ENCODE measurements at regions not wholly inside any gene's neighbourhood (a gene's known extent, or its start where the extent isn't known, plus 50 kb on each side); places are given as distances from the start of the nearest gene placed in this dataset.

DNA sequence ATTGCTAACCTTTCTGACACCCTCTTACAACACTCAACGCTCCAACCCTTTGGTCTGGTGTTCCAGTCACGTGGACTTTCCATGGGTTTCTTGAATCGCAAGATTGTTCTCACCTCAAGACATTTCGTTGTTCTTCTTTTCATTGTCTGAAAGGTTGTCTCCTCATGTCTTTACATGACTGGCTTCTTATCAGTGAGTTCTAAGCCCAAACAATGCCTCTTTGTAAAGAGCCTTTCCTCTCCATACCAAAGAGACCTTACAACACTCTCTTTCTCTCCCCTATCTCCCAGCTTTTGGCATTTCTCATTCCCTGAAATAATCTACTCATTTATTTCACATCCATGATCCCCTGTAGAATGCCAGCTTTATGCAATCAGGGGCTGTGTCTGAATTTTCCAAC lies 1144.8 kb downstream of the AACS start:
- TF ChIP-seq, protein P1, sequence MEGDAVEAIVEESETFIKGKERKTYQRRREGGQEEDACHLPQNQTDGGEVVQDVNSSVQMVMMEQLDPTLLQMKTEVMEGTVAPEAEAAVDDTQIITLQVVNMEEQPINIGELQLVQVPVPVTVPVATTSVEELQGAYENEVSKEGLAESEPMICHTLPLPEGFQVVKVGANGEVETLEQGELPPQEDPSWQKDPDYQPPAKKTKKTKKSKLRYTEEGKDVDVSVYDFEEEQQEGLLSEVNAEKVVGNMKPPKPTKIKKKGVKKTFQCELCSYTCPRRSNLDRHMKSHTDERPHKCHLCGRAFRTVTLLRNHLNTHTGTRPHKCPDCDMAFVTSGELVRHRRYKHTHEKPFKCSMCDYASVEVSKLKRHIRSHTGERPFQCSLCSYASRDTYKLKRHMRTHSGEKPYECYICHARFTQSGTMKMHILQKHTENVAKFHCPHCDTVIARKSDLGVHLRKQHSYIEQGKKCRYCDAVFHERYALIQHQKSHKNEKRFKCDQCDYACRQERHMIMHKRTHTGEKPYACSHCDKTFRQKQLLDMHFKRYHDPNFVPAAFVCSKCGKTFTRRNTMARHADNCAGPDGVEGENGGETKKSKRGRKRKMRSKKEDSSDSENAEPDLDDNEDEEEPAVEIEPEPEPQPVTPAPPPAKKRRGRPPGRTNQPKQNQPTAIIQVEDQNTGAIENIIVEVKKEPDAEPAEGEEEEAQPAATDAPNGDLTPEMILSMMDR (IDR thresholded peaks at IDR 0.05; ENCODE audit: low read depth, low read length): no peak
- no peak overlapping the region for H3K4me3 ChIP-seq (ENCODE audit: low read depth, low read length)
- H3K27me3 ChIP-seq (ENCODE audit: control insufficient read depth, insufficient read depth, low read length): no peaks in the 10 kb centered on the region
- no peak for DNase-seq (ENCODE audit: low read depth, low spot score)
- H3K9me3 ChIP-seq (ENCODE audit: control insufficient read depth, insufficient read depth, low read length): peaks cover 15% of the 10 kb centered on the region; the same call in 1 of the 2 replicates
- ChIA-PET POLR2A (no interaction called here), CTCF (interaction anchor here (0.6 kb wide), 1 partner anchor 1776 kb away, joined by 3 read pairs; no protein-coding TSS in a partner anchor)
- H3K27ac ChIP-seq (ENCODE audit: low read depth, low read length): no peak overlapping the region

DNA sequence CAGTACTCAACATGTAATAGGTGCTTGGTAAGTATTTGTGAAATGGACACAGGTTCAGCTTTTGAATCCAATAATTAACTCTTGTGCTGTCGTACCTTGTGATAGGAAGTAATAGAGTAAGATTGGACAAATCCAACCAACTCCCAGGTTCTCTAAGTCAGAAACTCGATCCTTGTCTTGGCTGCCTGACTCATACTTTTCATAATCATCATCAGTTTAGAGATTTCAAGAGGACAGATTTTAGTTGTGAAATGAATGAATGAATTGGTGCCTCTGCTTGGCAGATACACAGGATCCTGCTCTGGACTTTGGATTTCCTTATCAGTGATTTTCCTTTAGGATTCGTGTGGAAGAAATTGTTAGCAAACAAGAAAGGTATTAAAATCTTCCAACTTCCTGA lies 1145.2 kb downstream of the AACS start:
- CTCF ChIA-PET: interaction anchor here (0.6 kb wide), 1 partner anchor 1775 kb away, joined by 3 read pairs; no protein-coding TSS in a partner anchor
- DNase-seq (ENCODE audit: low read depth, low spot score): no peak
- no peaks in the 10 kb centered on the region for H3K27me3 ChIP-seq (ENCODE audit: control insufficient read depth, insufficient read depth, low read length)
- H3K27ac ChIP-seq (ENCODE audit: low read depth, low read length): no peak overlapping the region
- peaks cover 16% of the 10 kb centered on the region; the same call in 1 of the 2 replicates for H3K9me3 ChIP-seq (ENCODE audit: control insufficient read depth, insufficient read depth, low read length)
- TF ChIP-seq, protein P1 (IDR thresholded peaks at IDR 0.05; ENCODE audit: low read depth, low read length): no peak
- no peak overlapping the region for H3K4me3 ChIP-seq (ENCODE audit: low read depth, low read length)
- POLR2A ChIA-PET: no interaction called here

DNA sequence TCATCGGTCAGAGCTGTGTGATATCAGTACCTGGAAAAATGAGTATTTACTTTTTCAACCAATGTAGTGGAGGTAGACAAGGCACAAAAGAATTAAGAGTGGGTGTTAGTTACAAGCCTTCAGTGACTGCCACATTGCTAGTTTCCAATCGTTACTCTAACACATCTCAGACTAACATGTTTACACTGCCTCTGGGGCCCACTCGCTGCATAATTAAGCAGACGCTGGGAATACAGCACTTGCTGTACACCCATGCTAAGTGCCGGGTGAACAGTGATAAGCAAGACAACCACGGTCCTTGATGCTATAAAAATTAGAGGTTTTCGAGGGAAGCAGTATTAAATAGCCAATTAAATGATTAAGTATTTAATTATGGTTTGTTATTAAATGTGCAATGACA lies 1147.6 kb downstream of the AACS start:
- TF ChIP-seq, protein P1 (IDR thresholded peaks at IDR 0.05; ENCODE audit: low read depth, low read length): no peak
- Histone ChIP-seq H3K27ac (ENCODE audit: low read depth, low read length) (no peak overlapping the region), H3K27me3 (ENCODE audit: control insufficient read depth, insufficient read depth, low read length) (no peaks in the 10 kb centered on the region), H3K9me3 (ENCODE audit: control insufficient read depth, insufficient read depth, low read length) (peaks cover 24% of the 10 kb centered on the region; the same call in 1 of the 2 replicates), H3K4me3 (ENCODE audit: low read depth, low read length) (no peak overlapping the region)
- CTCF ChIA-PET: no interaction called here
- POLR2A ChIA-PET: no interaction called here
- no peak for DNase-seq (ENCODE audit: low read depth, low spot score)

DNA sequence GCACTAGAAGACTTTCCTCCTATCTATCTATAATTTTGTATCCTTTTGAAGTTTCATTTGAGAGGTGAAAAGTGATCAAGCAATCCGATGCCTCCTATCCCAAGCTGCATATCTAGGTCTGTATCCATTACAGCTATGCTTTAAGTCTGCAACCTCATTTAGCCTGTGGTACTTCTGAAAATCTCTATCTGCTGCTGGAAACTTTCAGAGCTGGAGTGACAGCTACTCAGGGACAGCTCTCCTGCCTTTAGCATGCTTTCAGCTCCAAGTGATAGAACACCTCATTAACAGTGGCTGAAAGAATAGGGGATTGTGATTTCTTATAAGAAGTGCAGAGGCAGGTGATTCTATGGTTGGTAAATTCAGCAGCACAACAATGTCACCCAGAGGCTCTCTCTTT lies 1153.5 kb downstream of the AACS start:
- TF ChIP-seq, protein P1 (IDR thresholded peaks at IDR 0.05; ENCODE audit: low read depth, low read length): no peak
- no peak overlapping the region for H3K27ac ChIP-seq (ENCODE audit: low read depth, low read length)
- CTCF ChIA-PET: no interaction called here
- peaks cover 31% of the 10 kb centered on the region; the same call in 1 of the 2 replicates for H3K9me3 ChIP-seq (ENCODE audit: control insufficient read depth, insufficient read depth, low read length)
- POLR2A ChIA-PET: no interaction called here
- H3K4me3 ChIP-seq (ENCODE audit: low read depth, low read length): no peak overlapping the region
- no peak for DNase-seq (ENCODE audit: low read depth, low spot score)
- no peaks in the 10 kb centered on the region for H3K27me3 ChIP-seq (ENCODE audit: control insufficient read depth, insufficient read depth, low read length)

DNA sequence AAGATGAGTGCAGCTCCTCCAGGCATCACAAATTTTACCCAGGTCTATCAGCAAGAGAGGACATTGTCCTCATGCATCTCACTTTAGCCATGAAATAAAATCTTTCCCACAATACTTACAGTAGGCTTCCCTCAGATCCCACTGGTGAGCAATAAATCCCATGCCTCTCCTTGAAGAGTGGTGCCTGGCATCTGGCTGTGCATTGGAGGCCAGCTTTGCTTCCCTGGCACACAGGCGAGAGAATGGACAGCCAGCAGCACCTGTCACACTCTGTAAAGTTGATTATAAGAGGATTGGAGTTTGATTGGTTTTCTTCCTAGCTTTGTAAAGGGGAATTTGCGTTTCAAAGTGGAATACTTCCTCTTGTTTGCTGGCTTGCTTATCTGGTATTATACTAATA lies 1153.9 kb downstream of the AACS start:
- peaks cover 31% of the 10 kb centered on the region; the same call in 1 of the 2 replicates for H3K9me3 ChIP-seq (ENCODE audit: control insufficient read depth, insufficient read depth, low read length)
- ChIA-PET CTCF (no interaction called here), POLR2A (no interaction called here)
- no peak overlapping the region for H3K27ac ChIP-seq (ENCODE audit: low read depth, low read length)
- H3K4me3 ChIP-seq (ENCODE audit: low read depth, low read length): no peak overlapping the region
- no peak for DNase-seq (ENCODE audit: low read depth, low spot score)
- TF ChIP-seq, protein P1 (IDR thresholded peaks at IDR 0.05; ENCODE audit: low read depth, low read length): no peak
- H3K27me3 ChIP-seq (ENCODE audit: control insufficient read depth, insufficient read depth, low read length): no peaks in the 10 kb centered on the region
